H1 (cell line): ENCODE measurements at regions not wholly inside any gene's neighbourhood (a gene's known extent, or its start where the extent isn't known, plus 50 kb on each side); places are given as distances from the start of the nearest gene placed in this dataset.

Source experiments
- CTCF ChIA-PET: fragments of 300-600 bp; sonication (Branson Sonifier 250); formaldehyde crosslinking; loops from one replicate; lab custom pipeline; 2021; ENCODE audit not compliant: partially characterized antibody; lab: Charles Lee
- POLR2A ChIA-PET: fragments of 300-600 bp; sonication (Branson Sonifier 250); formaldehyde crosslinking; loops from one replicate; lab custom pipeline; 2021; ENCODE audit warnings: inconsistent platforms; ENCODE audit not compliant: partially characterized antibody; lab: Charles Lee
- DNase-seq, 2 experiments: peaks; one replicate each; pipeline versions ENCODE4 v3.0.0 to v3.0.0-alpha.2; 2010 to 2022; ENCODE audit warnings: low spot score in 2 of 2, low read depth in 1 of 2, mixed read lengths in 1 of 2
- FAIRE-seq: peaks from 2 replicates; lab custom pipeline; 2011; peaks lifted over from hg19 to GRCh38; lab: Jason Lieb, UNC
- H2AFZ ChIP-seq: 2 replicates; pipeline ENCODE4 v1.8.1; 2012; ENCODE audit warnings: low read length, inconsistent platforms
- H2AK5ac ChIP-seq: 2 replicates; pipeline ENCODE4 v1.6.1; 2013; ENCODE audit warnings: low read depth, low read length
- H2BK120ac ChIP-seq: replicated peaks from 2 replicates; pipeline ENCODE3; 2013; ENCODE audit warnings: low read depth, low read length, inconsistent platforms
- H2BK12ac ChIP-seq: 2 replicates; pipeline ENCODE4 v1.6.1; 2013; ENCODE audit warnings: low read depth, low read length
- H2BK15ac ChIP-seq: 2 replicates; pipeline ENCODE4 v1.6.1; 2013; ENCODE audit warnings: low read length
- H2BK20ac ChIP-seq: 2 replicates; pipeline ENCODE4 v1.6.1; 2013; ENCODE audit warnings: low read length
- H2BK5ac ChIP-seq: 2 replicates; pipeline ENCODE4 v1.6.1; 2013; ENCODE audit warnings: low read depth, low read length
- H3K14ac ChIP-seq: 2 replicates; pipeline ENCODE4 v1.6.1; 2013; ENCODE audit warnings: inconsistent platforms; ENCODE audit not compliant: insufficient read length
- H3K18ac ChIP-seq: 2 replicates; pipeline ENCODE4 v1.6.1; 2013; ENCODE audit warnings: low read length; ENCODE audit errors: extremely low read depth
- H3K23ac ChIP-seq: 2 replicates; pipeline ENCODE4 v1.6.1; 2013; ENCODE audit warnings: inconsistent platforms; ENCODE audit not compliant: insufficient read length
- H3K23me2 ChIP-seq: 2 replicates; pipeline ENCODE4 v1.6.1; 2013; ENCODE audit warnings: low read depth, low read length
- H3K27ac ChIP-seq: 2 replicates; pipeline ENCODE4 v1.6.1; 2011; ENCODE audit warnings: low read depth, low read length, inconsistent platforms
- H3K27me3 ChIP-seq, 4 experiments: replicated peaks in 1 of 4; 1 replicate in 1 of 4; 2 replicates in 3 of 4; pipeline versions ENCODE4 v1.6.1 to v1.8.1; 2011 to 2013; ENCODE audit warnings: low read length in 3 of 4, mild to moderate bottlenecking in 3 of 4, inconsistent platforms in 2 of 4, mixed read lengths in 2 of 4, moderate library complexity in 1 of 4; ENCODE audit not compliant: control insufficient read depth in 3 of 4, insufficient read depth in 3 of 4; ENCODE audit errors: extremely low read depth in 1 of 4
- H3K36me3 ChIP-seq, 4 experiments: 2 replicates each; pipeline versions ENCODE4 v1.6.1 to v1.8.1; 2011 to 2013; ENCODE audit warnings: mild to moderate bottlenecking in 4 of 4, low read length in 3 of 4, moderate library complexity in 2 of 4, control low read depth in 1 of 4, inconsistent platforms in 1 of 4; ENCODE audit not compliant: insufficient read depth in 4 of 4, control insufficient read depth in 2 of 4
- H3K4ac ChIP-seq: replicated peaks from 2 replicates; pipeline ENCODE3; 2013; ENCODE audit warnings: low read length, low read depth, mixed read lengths, inconsistent platforms; ENCODE audit not compliant: insufficient read length
- H3K4me1 ChIP-seq, 4 experiments: replicated peaks in 1 of 4; 1 replicate in 1 of 4; 2 replicates in 3 of 4; pipeline versions ENCODE4 v1.6.1 to v1.8.1; 2011 to 2013; ENCODE audit warnings: low read length in 3 of 4, inconsistent platforms in 2 of 4, mixed read lengths in 1 of 4; ENCODE audit not compliant: insufficient read depth in 4 of 4, control insufficient read depth in 3 of 4
- H3K4me2 ChIP-seq, 2 experiments: 2 replicates each; pipeline versions ENCODE4 v1.6.1 to v1.8.1; 2011 to 2013; ENCODE audit warnings: low read depth in 2 of 2, low read length in 2 of 2, control low read depth in 1 of 2, inconsistent platforms in 1 of 2, mild to moderate bottlenecking in 1 of 2; ENCODE audit not compliant: insufficient read depth in 1 of 2
- H3K4me3 ChIP-seq, 4 experiments: fragments of 200-600, 300-600 bp in 1 of 4; sonication (generic), shearing (Covaris generic), sonication (Bioruptor Twin) in 1 of 4; 2 replicates each; pipeline versions ENCODE4 v1.5.1 to v1.8.1; 2011 to 2016; ENCODE audit warnings: low read length in 4 of 4, low read depth in 3 of 4, control low read depth in 2 of 4, inconsistent platforms in 2 of 4, mild to moderate bottlenecking in 2 of 4, mixed read lengths in 1 of 4, moderate library complexity in 1 of 4; ENCODE audit not compliant: insufficient read depth in 2 of 4; ENCODE audit errors: extremely low read depth in 1 of 4
- H3K56ac ChIP-seq: replicated peaks from 2 replicates; pipeline ENCODE3; 2013; ENCODE audit warnings: low read depth, mild to moderate bottlenecking, mixed read lengths, low read length, inconsistent platforms; ENCODE audit not compliant: insufficient read length
- H3K79me1 ChIP-seq: 2 replicates; pipeline ENCODE4 v1.6.1; 2013; ENCODE audit warnings: low read depth, low read length, control low read depth
- H3K79me2 ChIP-seq, 2 experiments: 2 replicates each; pipeline versions ENCODE4 v1.6.1 to v1.8.1; 2012 to 2013; ENCODE audit warnings: low read length in 2 of 2, mild to moderate bottlenecking in 2 of 2, inconsistent platforms in 1 of 2; ENCODE audit not compliant: insufficient read depth in 2 of 2, control insufficient read depth in 1 of 2
- H3K9ac ChIP-seq, 4 experiments: replicated peaks in 1 of 4; 1 replicate in 1 of 4; 2 replicates in 3 of 4; pipeline versions ENCODE4 v1.6.1 to v1.8.1; 2011 to 2013; ENCODE audit warnings: low read depth in 3 of 4, low read length in 3 of 4, control low read depth in 2 of 4, mild to moderate bottlenecking in 2 of 4, moderate library complexity in 2 of 4, inconsistent platforms in 1 of 4; ENCODE audit errors: extremely low read depth in 1 of 4
- H3K9me3 ChIP-seq, 2 experiments: 2 replicates each; pipeline versions ENCODE4 v1.6.1 to v1.8.1; 2012 to 2013; ENCODE audit warnings: mild to moderate bottlenecking in 2 of 2, moderate library complexity in 2 of 2, control low read depth in 1 of 2, inconsistent platforms in 1 of 2, low read depth in 1 of 2, low read length in 1 of 2, mixed read lengths in 1 of 2; ENCODE audit not compliant: insufficient read depth in 2 of 2
- H4K20me1 ChIP-seq, 2 experiments: replicated peaks in 1 of 2; 2 replicates each; pipeline versions ENCODE3 to v1.8.1; 2011 to 2013; ENCODE audit warnings: inconsistent platforms in 2 of 2, low read length in 2 of 2, mild to moderate bottlenecking in 1 of 2; ENCODE audit not compliant: insufficient read depth in 2 of 2, control insufficient read depth in 1 of 2
- H4K5ac ChIP-seq: 2 replicates; pipeline ENCODE4 v1.6.1; 2013; ENCODE audit warnings: low read length, low read depth, mixed read lengths, inconsistent platforms; ENCODE audit not compliant: insufficient read length
- H4K8ac ChIP-seq: 2 replicates; pipeline ENCODE4 v1.8.0; 2013; ENCODE audit warnings: mild to moderate bottlenecking, moderate library complexity, low read length, inconsistent platforms; ENCODE audit not compliant: insufficient read depth; ENCODE audit errors: extremely low read depth
- H4K91ac ChIP-seq: replicated peaks from 2 replicates; pipeline ENCODE3; 2013; ENCODE audit warnings: low read length, mixed read lengths, inconsistent platforms; ENCODE audit not compliant: insufficient read length
- ATF3 ChIP-seq: IDR thresholded peaks from 2 replicates; pipeline ENCODE4 v1.6.1; 2011; ENCODE audit warnings: low read depth, mild to moderate bottlenecking, low read length; ENCODE audit not compliant: insufficient read depth
- CHD2 ChIP-seq: IDR thresholded peaks from 2 replicates; pipeline ENCODE4 v1.6.1; 2012; ENCODE audit warnings: low read length, improper control_type of control experiment
- MAX ChIP-seq: IDR thresholded peaks from 2 replicates; pipeline ENCODE4 v1.6.1; 2012; ENCODE audit warnings: inconsistent platforms
- PHF8 ChIP-seq: fragments of 200-600 bp; sonication (generic); conservative IDR thresholded peaks from 2 replicates; pipeline ENCODE4 v1.7.1; 2012; ENCODE audit warnings: low read depth, mild to moderate bottlenecking, inconsistent platforms, low read length, moderate library complexity
- RNF2 ChIP-seq: fragments of 200-900, 300-1000 bp; sonication (generic); IDR thresholded peaks from 2 replicates; pipeline ENCODE4 v1.7.1; 2016; ENCODE audit warnings: borderline replicate concordance, low read depth, mild to moderate bottlenecking, antibody characterized with exemption, low read length; ENCODE audit not compliant: poor library complexity, severe bottlenecking; ENCODE audit errors: missing control alignments
- SUZ12 ChIP-seq: fragments of 200-600 bp; sonication (generic); IDR thresholded peaks from 2 replicates; pipeline ENCODE4 v1.6.1; 2012; ENCODE audit warnings: mild to moderate bottlenecking, inconsistent platforms, low read length, moderate library complexity, mixed read lengths
- WGBS, 2 experiments: shearing (Covaris generic) in 1 of 2; methylation state at CpG; one replicate each; pipeline versions ENCODE4 v1.1.6 to v1.1.7; 2013 to 2015; ENCODE audit warnings: low lambda C conversion rate in 2 of 2, mixed read lengths in 2 of 2, inconsistent platforms in 1 of 2, low coverage in 1 of 2, missing lambda C conversion rate in 1 of 2; ENCODE audit not compliant: insufficient replicate concordance in 2 of 2, insufficient coverage in 1 of 2, insufficient read length in 1 of 2; ENCODE audit errors: extremely low coverage in 1 of 2, missing lambda C conversion rate in 1 of 2; 5-methylcytosine and 5-hydroxymethylcytosine counted together

GRCh38 chr13:21234526-21234925, 58.1 kb downstream of the MRPL57 start:
- DNase-seq = no peak
- H3K4me3 ChIP-seq = no peak overlapping the region
- no peak overlapping the region for H3K56ac ChIP-seq
- H3K23me2 ChIP-seq = no peaks in the 10 kb centered on the region
- no peaks in the 10 kb centered on the region for H3K4me1 ChIP-seq
- H2BK5ac ChIP-seq = no peak overlapping the region
- no peak overlapping the region for H3K23ac ChIP-seq
- no peak overlapping the region for H3K14ac ChIP-seq
- TF ChIP-seq CHD2 = no peak
- TF ChIP-seq RNF2 = no peak
- TF ChIP-seq ATF3 = no peak
- no peak for TF ChIP-seq MAX
- TF ChIP-seq SUZ12 = no peak
- TF ChIP-seq PHF8 = no peak
- TF ChIP-seq, all 59 proteins: peak for 0
- ChIA-PET CTCF (no interaction called here), POLR2A (no interaction called here)
- no peaks in the 10 kb centered on the region for H3K27me3 ChIP-seq
- H2AK5ac ChIP-seq = no peak overlapping the region
- H3K79me2 ChIP-seq = no peaks in the 10 kb centered on the region
- H2BK120ac ChIP-seq = no peak overlapping the region
- no peak overlapping the region for H3K4me2 ChIP-seq
- no peak overlapping the region for H2BK15ac ChIP-seq
- H4K8ac ChIP-seq = no peak overlapping the region
- H3K79me1 ChIP-seq = no peaks in the 10 kb centered on the region
- H2BK20ac ChIP-seq = no peak overlapping the region
- no peak overlapping the region for H2AFZ ChIP-seq
- H4K5ac ChIP-seq = no peak overlapping the region
- no peak overlapping the region for H4K91ac ChIP-seq
- H3K18ac ChIP-seq = no peak overlapping the region
- H3K9ac ChIP-seq = no peak overlapping the region
- no peaks in the 10 kb centered on the region for H3K36me3 ChIP-seq
- H3K9me3 ChIP-seq = no peaks in the 10 kb centered on the region
- WGBS, 2 experiments = 90% methylated on average over 8 of the region's 8 CpGs; no CpG with 5 or more reads in 1 of the 2 experiments
- no peak overlapping the region for H3K27ac ChIP-seq
- no peak overlapping the region for H2BK12ac ChIP-seq
- no peaks in the 10 kb centered on the region for H4K20me1 ChIP-seq
- FAIRE-seq = no peak
- no peak overlapping the region for H3K4ac ChIP-seq
